ENCODE measurements at regions not wholly inside any gene's neighbourhood (a gene's known extent, or its start where the extent isn't known, plus 50 kb on each side); places are given as distances from the start of the nearest gene placed in this dataset.

GRCh38 chr1:103348136-103348535 is 177.4 kb upstream of the RNPC3 start:
- no peak for DNase-seq (ENCODE audit: low spot score)

- DNase-seq (ENCODE audit: low spot score) = no peak
Observed at GRCh38 chr1:103344930-103345329, 180.6 kb upstream of the RNPC3 start.

- no peak for DNase-seq (ENCODE audit: low spot score)
Observed at GRCh38 chr1:103341377-103341880, 184.1 kb upstream of the RNPC3 start.

- no peak for DNase-seq (ENCODE audit: low spot score)
Observed at GRCh38 chr1:103337779-103338178, 187.7 kb upstream of the RNPC3 start.

- DNase-seq (ENCODE audit: low spot score) = no peak
Observed at GRCh38 chr1:103336408-103336807, 189.1 kb upstream of the RNPC3 start.

GRCh38 chr1:103333141-103333540 is 192.4 kb upstream of the RNPC3 start:
- DNase-seq (ENCODE audit: low spot score) = no peak

GRCh38 chr1:103327054-103327719 is 198.3 kb upstream of the RNPC3 start:
- no peak for DNase-seq (ENCODE audit: low spot score)

GRCh38 chr1:103326595-103326994 is 198.9 kb upstream of the RNPC3 start:
- DNase-seq (ENCODE audit: low spot score) = no peak

GRCh38 chr1:103309786-103310185 is 201.5 kb upstream of the COL11A1 start:
- DNase-seq (ENCODE audit: low spot score) = no peak

- DNase-seq (ENCODE audit: low spot score) = no peak
Observed at GRCh38 chr1:103307751-103308150, 199.4 kb upstream of the COL11A1 start.

GRCh38 chr1:103283841-103284669 is 175.7 kb upstream of the COL11A1 start:
- DNase-seq (ENCODE audit: low spot score) = peak; percentile 12

GRCh38 chr1:103283371-103283770 is 175.0 kb upstream of the COL11A1 start:
- no peak for DNase-seq (ENCODE audit: low spot score)

- DNase-seq (ENCODE audit: low spot score) = no peak
Observed at GRCh38 chr1:103275725-103276124, 167.4 kb upstream of the COL11A1 start.

GRCh38 chr1:103274886-103275285 is 166.6 kb upstream of the COL11A1 start:
- DNase-seq (ENCODE audit: low spot score) = no peak

GRCh38 chr1:103273106-103273505 is 164.8 kb upstream of the COL11A1 start:
- DNase-seq (ENCODE audit: low spot score) = no peak

GRCh38 chr1:103271471-103271870 is 163.1 kb upstream of the COL11A1 start:
- peak; percentile 34 for DNase-seq (ENCODE audit: low spot score)

GRCh38 chr1:103267893-103268292 is 159.6 kb upstream of the COL11A1 start:
- DNase-seq (ENCODE audit: low spot score) = no peak

GRCh38 chr1:103267266-103267665 is 158.9 kb upstream of the COL11A1 start:
- DNase-seq (ENCODE audit: low spot score) = no peak

GRCh38 chr1:103266036-103266435 is 157.7 kb upstream of the COL11A1 start:
- no peak for DNase-seq (ENCODE audit: low spot score)

GRCh38 chr1:103265551-103265950 is 157.2 kb upstream of the COL11A1 start:
- no peak for DNase-seq (ENCODE audit: low spot score)

- no peak for DNase-seq (ENCODE audit: low spot score)
Observed at GRCh38 chr1:103259982-103260381, 151.7 kb upstream of the COL11A1 start.

GRCh38 chr1:103256490-103256889 is 148.2 kb upstream of the COL11A1 start:
- DNase-seq (ENCODE audit: low spot score) = no peak

GRCh38 chr1:103254691-103255090 is 146.4 kb upstream of the COL11A1 start:
- no peak for DNase-seq (ENCODE audit: low spot score)
